K562 (cell line): ENCODE measurements at regions not wholly inside any gene's neighbourhood (a gene's known extent, or its start where the extent isn't known, plus 50 kb on each side); places are given as distances from the start of the nearest gene placed in this dataset.

ENCODE experiments used
- ARNT ChIP-seq, 2 experiments: fragments of 450-650 bp; IDR thresholded peaks; 2 replicates each; pipeline ENCODE4 v1.6.1; 2016; ENCODE audit warnings: mild to moderate bottlenecking in 1 of 2
- E2F6 ChIP-seq, 2 experiments: IDR thresholded peaks; 2 replicates each; pipeline ENCODE4 v1.6.1; 2011; ENCODE audit warnings: borderline replicate concordance in 1 of 2, control low read depth in 1 of 2, low read depth in 1 of 2, low read length in 1 of 2, mild to moderate bottlenecking in 1 of 2, mixed read lengths in 1 of 2, moderate library complexity in 1 of 2; ENCODE audit not compliant: insufficient read depth in 1 of 2, insufficient read length in 1 of 2, poor library complexity in 1 of 2, severe bottlenecking in 1 of 2; ENCODE audit errors: extremely low read depth in 1 of 2
- IRF2 ChIP-seq: sonication (generic); formaldehyde crosslinking; IDR thresholded peaks from 2 replicates; pipeline ENCODE4 v1.8.1; 2022; ENCODE audit warnings: mild to moderate bottlenecking, missing genetic modification reagents
- MTA1 ChIP-seq: fragments of 450-650 bp; IDR thresholded peaks from 2 replicates; pipeline ENCODE4 v1.6.1; 2017; ENCODE audit warnings: borderline replicate concordance
- POLR2AphosphoS5 ChIP-seq: IDR thresholded peaks from 2 replicates; pipeline ENCODE4 v1.6.1; 2011; ENCODE audit warnings: mild to moderate bottlenecking, low read depth, low read length, moderate library complexity; ENCODE audit not compliant: control insufficient read depth, insufficient read depth
- SMAD3 ChIP-seq: fragments of 450-650 bp; formaldehyde crosslinking; conservative IDR thresholded peaks from 2 replicates; pipeline ENCODE4 v1.4.0; 2020; ENCODE audit warnings: mild to moderate bottlenecking
- SREBF2 ChIP-seq: sonication (generic); formaldehyde crosslinking; IDR thresholded peaks from 2 replicates; pipeline ENCODE4 v1.4.0; 2020; ENCODE audit warnings: mild to moderate bottlenecking, missing genetic modification reagents
- TCF7 ChIP-seq: sonication (generic); IDR thresholded peaks from 2 replicates; pipeline ENCODE4 v1.6.1; 2016; ENCODE audit warnings: antibody characterized with exemption, borderline replicate concordance
- ZNF184 ChIP-seq: sonication (generic); formaldehyde crosslinking; IDR thresholded peaks from 2 replicates; pipeline ENCODE4 v1.5.0; 2020; ENCODE audit warnings: missing genetic modification reagents
- ZNF57 ChIP-seq: fragments of 450-650 bp; formaldehyde crosslinking; IDR thresholded peaks from 2 replicates; pipeline ENCODE4 v1.4.0; 2020; ENCODE audit warnings: mild to moderate bottlenecking, moderate library complexity
- TF ChIP-seq, protein P1 (sequence below), 2 experiments: fragments of 150-350 bp in 1 of 2; IDR thresholded peaks; 2 replicates each; pipeline ENCODE4 v1.6.1; 2012 to 2016; ENCODE audit warnings: low read depth in 2 of 2, low read length in 2 of 2, mild to moderate bottlenecking in 1 of 2, moderate library complexity in 1 of 2

DNA sequence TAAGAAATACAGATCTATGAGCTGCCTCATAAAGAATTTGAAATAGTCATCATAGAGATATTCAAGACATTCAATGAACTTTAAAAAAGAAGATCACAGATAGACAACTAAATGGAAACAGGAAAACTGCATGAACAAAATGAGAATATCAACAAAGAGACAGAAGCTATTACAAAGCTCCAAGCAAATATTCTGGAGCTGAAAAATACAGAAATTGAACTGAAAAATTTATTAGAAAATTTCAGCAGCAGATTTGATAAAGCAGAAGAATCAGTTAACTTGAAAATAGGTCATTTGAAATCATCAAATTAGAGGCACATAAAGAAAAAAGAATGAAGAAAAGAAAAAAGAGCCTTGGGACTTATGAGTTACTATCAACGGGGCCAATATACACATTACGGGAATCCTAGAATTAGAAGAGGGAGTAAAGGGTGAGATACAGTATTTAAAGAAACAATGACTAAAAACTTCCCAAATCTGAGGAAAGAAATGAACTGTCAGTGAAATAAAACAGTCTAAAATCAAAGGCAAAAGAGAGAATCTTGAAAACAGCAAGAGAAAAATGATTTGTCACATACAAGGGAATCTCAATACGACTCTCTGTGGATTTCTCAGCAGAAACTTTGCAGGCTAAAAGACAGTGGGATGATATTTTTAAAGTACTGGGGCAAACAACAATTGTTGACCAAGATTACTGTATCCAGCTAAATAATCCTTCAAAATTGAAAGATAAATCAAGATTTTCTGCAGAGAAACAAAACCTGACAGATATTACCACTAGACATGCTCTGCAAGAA, 641.6 kb downstream of the ANKRD50 start:
- TF ChIP-seq ZNF57 (CRISPR knock-in tag) (no peak), ARNT (IDR thresholded peaks at IDR 0.05) (no peak), IRF2 (CRISPR knock-in tag) (no peak), E2F6 (IDR thresholded peaks at IDR 0.05; ENCODE audit: borderline replicate concordance in 1 of 2, extremely low read depth in 1 of 2, insufficient read depth in 1 of 2, insufficient read length in 1 of 2, low read depth in 1 of 2, low read length in 1 of 2, poor library complexity in 1 of 2, severe bottlenecking in 1 of 2) (no peak), TCF7 (no peak), ZNF184 (CRISPR knock-in tag) (no peak), SREBF2 (CRISPR knock-in tag) (no peak), MTA1 (no peak), SMAD3 (CRISPR knock-in tag) (no peak), POLR2AphosphoS5 (no peak)
- TF ChIP-seq, protein P1, sequence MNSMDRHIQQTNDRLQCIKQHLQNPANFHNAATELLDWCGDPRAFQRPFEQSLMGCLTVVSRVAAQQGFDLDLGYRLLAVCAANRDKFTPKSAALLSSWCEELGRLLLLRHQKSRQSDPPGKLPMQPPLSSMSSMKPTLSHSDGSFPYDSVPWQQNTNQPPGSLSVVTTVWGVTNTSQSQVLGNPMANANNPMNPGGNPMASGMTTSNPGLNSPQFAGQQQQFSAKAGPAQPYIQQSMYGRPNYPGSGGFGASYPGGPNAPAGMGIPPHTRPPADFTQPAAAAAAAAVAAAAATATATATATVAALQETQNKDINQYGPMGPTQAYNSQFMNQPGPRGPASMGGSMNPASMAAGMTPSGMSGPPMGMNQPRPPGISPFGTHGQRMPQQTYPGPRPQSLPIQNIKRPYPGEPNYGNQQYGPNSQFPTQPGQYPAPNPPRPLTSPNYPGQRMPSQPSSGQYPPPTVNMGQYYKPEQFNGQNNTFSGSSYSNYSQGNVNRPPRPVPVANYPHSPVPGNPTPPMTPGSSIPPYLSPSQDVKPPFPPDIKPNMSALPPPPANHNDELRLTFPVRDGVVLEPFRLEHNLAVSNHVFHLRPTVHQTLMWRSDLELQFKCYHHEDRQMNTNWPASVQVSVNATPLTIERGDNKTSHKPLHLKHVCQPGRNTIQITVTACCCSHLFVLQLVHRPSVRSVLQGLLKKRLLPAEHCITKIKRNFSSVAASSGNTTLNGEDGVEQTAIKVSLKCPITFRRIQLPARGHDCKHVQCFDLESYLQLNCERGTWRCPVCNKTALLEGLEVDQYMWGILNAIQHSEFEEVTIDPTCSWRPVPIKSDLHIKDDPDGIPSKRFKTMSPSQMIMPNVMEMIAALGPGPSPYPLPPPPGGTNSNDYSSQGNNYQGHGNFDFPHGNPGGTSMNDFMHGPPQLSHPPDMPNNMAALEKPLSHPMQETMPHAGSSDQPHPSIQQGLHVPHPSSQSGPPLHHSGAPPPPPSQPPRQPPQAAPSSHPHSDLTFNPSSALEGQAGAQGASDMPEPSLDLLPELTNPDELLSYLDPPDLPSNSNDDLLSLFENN (IDR thresholded peaks at IDR 0.05; ENCODE audit: low read depth in 2 of 2, low read length in 2 of 2), result no peak
